GM13977 (cell line): ENCODE measurements at regions not wholly inside any gene's neighbourhood (a gene's known extent, or its start where the extent isn't known, plus 50 kb on each side); places are given as distances from the start of the nearest gene placed in this dataset.
"Not testable (repeated sequence)": the region's sequence is repeated elsewhere in the genome, so short reads cannot be mapped to it uniquely, and the experiment has no call there.

Experiments
- DNase-seq: peaks from one replicate; pipeline ENCODE4 v3.0.0; 2012; ENCODE audit warnings: low spot score
- in situ Hi-C: fragments of 300-500 bp; cut with MboI; formaldehyde crosslinking; loops from one replicate; pipeline ENCODE4 v1.12.0; 2022; ENCODE audit warnings: low sequenced_read_pairs, low pct_unique_long_range_greater_than_20kb, mixed read lengths, inconsistent platforms; ENCODE audit not compliant: unreplicated experiment
- TF ChIP-seq, protein P1 (sequence below): IDR thresholded peaks from 2 replicates; pipeline ENCODE4 v1.5.1; 2012; ENCODE audit warnings: mild to moderate bottlenecking, control low read depth; ENCODE audit not compliant: insufficient read depth; ENCODE audit errors: extremely low read depth, missing control alignments

DNA sequence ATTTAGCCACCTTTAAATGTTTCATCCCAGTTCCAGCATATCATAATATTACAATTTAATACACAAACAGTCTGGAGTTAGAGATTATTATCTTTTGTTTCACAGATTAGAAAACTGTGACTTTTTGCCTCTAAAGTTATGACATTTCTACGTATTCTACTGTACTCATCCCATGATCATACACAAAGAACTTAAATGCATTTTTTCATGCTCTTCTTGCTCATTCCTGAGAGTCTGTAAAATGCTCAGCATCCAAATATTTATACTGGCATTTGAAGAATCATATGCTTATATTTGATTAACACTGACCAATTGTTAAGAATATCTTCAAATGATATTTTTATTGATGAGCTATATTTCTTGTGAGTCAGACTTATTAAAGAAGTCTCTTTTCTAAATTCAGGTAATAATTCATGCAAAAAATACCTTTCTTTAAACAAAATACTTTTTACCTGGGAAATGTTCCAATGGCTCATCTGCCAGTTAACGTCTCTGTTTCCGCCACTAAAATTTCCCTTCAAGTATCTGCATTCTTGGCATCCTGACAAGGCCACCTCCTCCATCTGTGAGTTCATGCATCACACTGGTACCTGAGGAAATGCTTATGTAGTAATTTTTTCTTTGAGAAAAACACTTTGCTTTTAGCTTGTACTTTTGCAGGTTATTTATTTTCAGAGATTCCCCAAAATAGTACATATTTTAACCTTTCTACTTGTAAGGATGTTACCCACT is 139.6 kb upstream of the RASA1 start:
- DNase-seq, result no peak
- TF ChIP-seq, protein P1, sequence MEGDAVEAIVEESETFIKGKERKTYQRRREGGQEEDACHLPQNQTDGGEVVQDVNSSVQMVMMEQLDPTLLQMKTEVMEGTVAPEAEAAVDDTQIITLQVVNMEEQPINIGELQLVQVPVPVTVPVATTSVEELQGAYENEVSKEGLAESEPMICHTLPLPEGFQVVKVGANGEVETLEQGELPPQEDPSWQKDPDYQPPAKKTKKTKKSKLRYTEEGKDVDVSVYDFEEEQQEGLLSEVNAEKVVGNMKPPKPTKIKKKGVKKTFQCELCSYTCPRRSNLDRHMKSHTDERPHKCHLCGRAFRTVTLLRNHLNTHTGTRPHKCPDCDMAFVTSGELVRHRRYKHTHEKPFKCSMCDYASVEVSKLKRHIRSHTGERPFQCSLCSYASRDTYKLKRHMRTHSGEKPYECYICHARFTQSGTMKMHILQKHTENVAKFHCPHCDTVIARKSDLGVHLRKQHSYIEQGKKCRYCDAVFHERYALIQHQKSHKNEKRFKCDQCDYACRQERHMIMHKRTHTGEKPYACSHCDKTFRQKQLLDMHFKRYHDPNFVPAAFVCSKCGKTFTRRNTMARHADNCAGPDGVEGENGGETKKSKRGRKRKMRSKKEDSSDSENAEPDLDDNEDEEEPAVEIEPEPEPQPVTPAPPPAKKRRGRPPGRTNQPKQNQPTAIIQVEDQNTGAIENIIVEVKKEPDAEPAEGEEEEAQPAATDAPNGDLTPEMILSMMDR, result no peak
- in situ Hi-C loops, result no loop called here

DNA sequence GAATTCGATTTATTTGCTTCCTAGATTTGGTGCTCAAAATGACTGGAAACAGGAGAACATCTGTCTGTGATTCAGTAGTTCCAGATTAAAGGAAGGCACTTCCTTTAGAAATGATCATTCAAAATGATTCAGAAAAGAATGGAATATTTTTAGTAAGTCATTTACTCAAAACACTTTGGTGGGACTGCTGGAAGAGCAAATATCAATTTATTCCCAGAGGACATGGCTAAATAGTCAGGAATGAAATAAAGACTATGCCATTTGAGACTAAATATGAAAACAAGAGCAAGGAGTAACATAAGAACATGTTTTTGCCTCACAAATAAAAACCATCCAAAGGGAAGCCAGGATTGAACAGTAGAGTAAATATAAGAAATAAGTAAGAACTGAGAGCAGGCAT is 138.6 kb upstream of the RASA1 start:
- TF ChIP-seq, protein P1, result no peak
- in situ Hi-C loops, result no loop called here
- DNase-seq, result no peak

DNA sequence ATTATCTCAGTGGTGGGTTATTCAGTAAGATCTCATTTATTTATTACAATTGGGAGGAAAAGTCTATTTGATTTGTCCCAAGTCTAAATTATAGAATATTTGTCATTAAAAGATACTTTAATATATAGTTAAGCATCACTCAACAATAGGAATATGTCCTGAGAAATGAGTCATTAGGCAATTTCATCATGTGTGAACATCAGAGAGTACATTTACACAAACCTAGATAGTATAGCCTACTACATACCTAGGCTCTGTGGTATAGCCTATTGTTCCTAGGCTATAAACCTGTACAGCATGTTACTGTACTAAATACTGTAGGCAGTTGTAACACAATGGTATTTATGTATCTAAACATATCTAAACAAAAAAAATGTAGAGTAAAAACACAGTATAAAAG is 135.0 kb upstream of the RASA1 start:
- TF ChIP-seq, protein P1, result no peak
- DNase-seq, result no peak
- in situ Hi-C loops, result no loop called here

DNA sequence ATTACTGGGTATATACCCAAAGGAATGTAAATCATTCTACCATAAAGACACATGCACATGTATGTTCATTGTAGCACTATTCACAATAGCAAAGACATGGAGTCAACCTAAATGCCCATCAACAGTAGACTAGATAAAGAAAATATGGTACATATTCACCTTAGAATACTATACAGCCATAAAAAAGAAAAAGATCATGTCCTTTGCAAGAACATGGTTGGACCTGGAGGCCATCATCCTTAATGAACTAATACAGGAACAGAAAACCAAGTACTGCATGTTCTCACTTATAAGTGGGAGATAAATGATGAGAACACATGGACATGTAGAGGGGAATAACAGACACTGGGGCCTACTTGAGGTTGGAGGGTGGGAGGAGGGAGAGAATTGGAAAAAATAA is 133.2 kb upstream of the RASA1 start:
- DNase-seq, in situ Hi-C loops: not testable (repeated sequence)

DNA sequence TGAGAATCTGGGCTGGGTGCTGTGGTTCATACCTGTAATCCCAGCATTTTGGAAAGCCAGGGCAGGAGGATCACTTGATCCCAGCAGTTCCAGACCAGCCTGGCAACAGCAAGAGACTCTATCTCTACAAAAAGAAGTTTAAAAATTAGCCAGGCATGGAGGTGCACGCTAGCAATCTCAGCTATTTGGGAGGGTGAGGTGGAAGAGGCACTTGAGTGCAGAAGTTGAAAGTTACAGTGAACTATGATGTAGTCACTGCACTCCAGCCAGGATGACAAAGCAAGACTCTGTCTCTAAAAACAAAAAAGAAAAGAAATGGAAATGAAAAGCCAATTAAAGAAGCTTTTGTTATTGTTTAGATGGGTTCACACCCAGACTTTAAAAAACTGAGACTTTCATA is 131.6 kb upstream of the RASA1 start:
- TF ChIP-seq, protein P1, result no peak
- in situ Hi-C loops, result no loop called here
- DNase-seq, result no peak

DNA sequence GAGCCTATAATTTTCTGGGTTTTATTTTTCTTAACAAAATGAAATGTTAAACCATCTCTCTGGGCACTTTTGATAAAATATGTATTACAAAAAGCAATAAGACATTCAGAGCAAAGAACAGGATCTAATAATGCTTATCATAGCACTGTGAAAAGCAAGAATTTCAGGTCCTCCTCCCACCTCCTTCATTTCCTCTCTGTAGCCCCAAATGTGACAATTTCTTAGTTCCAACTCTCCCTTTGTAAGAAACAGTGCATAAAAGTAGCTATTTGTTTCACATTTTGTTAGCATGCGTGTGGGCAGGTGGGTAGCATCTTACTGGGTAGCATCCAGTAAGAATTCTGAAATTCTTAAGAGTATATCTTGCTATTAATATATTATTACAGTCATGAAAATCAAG is 130.9 kb upstream of the RASA1 start:
- DNase-seq, result no peak
- TF ChIP-seq, protein P1, result no peak
- in situ Hi-C loops, result no loop called here

DNA sequence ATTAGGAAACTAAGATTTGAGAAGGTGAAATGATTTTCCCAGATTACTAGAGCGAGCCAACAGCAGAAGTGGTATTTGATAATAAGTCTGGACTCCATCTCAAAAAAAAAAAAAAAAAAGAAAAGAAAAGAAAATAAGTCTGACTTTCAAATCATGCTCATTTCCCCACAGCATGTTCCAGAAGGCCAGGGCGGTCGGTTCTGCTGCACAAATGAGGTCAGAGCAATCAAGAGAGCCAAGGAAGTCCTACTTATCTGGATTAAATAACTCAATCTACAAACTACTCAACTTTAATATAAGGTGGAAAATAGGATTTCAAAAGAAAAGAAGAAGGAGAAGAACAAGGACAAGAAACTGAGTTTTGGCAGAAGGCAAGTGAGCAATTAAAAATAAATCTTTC is 130.4 kb upstream of the RASA1 start:
- DNase-seq, result no peak
- TF ChIP-seq, protein P1, result no peak
- in situ Hi-C loops, result no loop called here
